H1 (cell line): ENCODE measurements at regions not wholly inside any gene's neighbourhood (a gene's known extent, or its start where the extent isn't known, plus 50 kb on each side); places are given as distances from the start of the nearest gene placed in this dataset.

Experiments
- CTCF ChIA-PET: fragments of 300-600 bp; sonication (Branson Sonifier 250); formaldehyde crosslinking; loops from one replicate; lab custom pipeline; 2021; ENCODE audit not compliant: partially characterized antibody; lab: Charles Lee
- POLR2A ChIA-PET: fragments of 300-600 bp; sonication (Branson Sonifier 250); formaldehyde crosslinking; loops from one replicate; lab custom pipeline; 2021; ENCODE audit warnings: inconsistent platforms; ENCODE audit not compliant: partially characterized antibody; lab: Charles Lee
- DNase-seq, 2 experiments: peaks; one replicate each; pipeline versions ENCODE4 v3.0.0 to v3.0.0-alpha.2; 2010 to 2022; ENCODE audit warnings: low spot score in 2 of 2, low read depth in 1 of 2, mixed read lengths in 1 of 2
- FAIRE-seq: peaks from 2 replicates; lab custom pipeline; 2011; peaks lifted over from hg19 to GRCh38; lab: Jason Lieb, UNC
- H2AFZ ChIP-seq: 2 replicates; pipeline ENCODE4 v1.8.1; 2012; ENCODE audit warnings: low read length, inconsistent platforms
- H2AK5ac ChIP-seq: 2 replicates; pipeline ENCODE4 v1.6.1; 2013; ENCODE audit warnings: low read depth, low read length
- H2BK120ac ChIP-seq: replicated peaks from 2 replicates; pipeline ENCODE3; 2013; ENCODE audit warnings: low read depth, low read length, inconsistent platforms
- H2BK12ac ChIP-seq: 2 replicates; pipeline ENCODE4 v1.6.1; 2013; ENCODE audit warnings: low read depth, low read length
- H2BK15ac ChIP-seq: 2 replicates; pipeline ENCODE4 v1.6.1; 2013; ENCODE audit warnings: low read length
- H2BK20ac ChIP-seq: 2 replicates; pipeline ENCODE4 v1.6.1; 2013; ENCODE audit warnings: low read length
- H2BK5ac ChIP-seq: 2 replicates; pipeline ENCODE4 v1.6.1; 2013; ENCODE audit warnings: low read depth, low read length
- H3K14ac ChIP-seq: 2 replicates; pipeline ENCODE4 v1.6.1; 2013; ENCODE audit warnings: inconsistent platforms; ENCODE audit not compliant: insufficient read length
- H3K18ac ChIP-seq: 2 replicates; pipeline ENCODE4 v1.6.1; 2013; ENCODE audit warnings: low read length; ENCODE audit errors: extremely low read depth
- H3K23ac ChIP-seq: 2 replicates; pipeline ENCODE4 v1.6.1; 2013; ENCODE audit warnings: inconsistent platforms; ENCODE audit not compliant: insufficient read length
- H3K23me2 ChIP-seq: 2 replicates; pipeline ENCODE4 v1.6.1; 2013; ENCODE audit warnings: low read depth, low read length
- H3K27ac ChIP-seq: 2 replicates; pipeline ENCODE4 v1.6.1; 2011; ENCODE audit warnings: low read depth, low read length, inconsistent platforms
- H3K27me3 ChIP-seq, 4 experiments: replicated peaks in 1 of 4; 1 replicate in 1 of 4; 2 replicates in 3 of 4; pipeline versions ENCODE4 v1.6.1 to v1.8.1; 2011 to 2013; ENCODE audit warnings: low read length in 3 of 4, mild to moderate bottlenecking in 3 of 4, inconsistent platforms in 2 of 4, mixed read lengths in 2 of 4, moderate library complexity in 1 of 4; ENCODE audit not compliant: control insufficient read depth in 3 of 4, insufficient read depth in 3 of 4; ENCODE audit errors: extremely low read depth in 1 of 4
- H3K36me3 ChIP-seq, 4 experiments: 2 replicates each; pipeline versions ENCODE4 v1.6.1 to v1.8.1; 2011 to 2013; ENCODE audit warnings: mild to moderate bottlenecking in 4 of 4, low read length in 3 of 4, moderate library complexity in 2 of 4, control low read depth in 1 of 4, inconsistent platforms in 1 of 4; ENCODE audit not compliant: insufficient read depth in 4 of 4, control insufficient read depth in 2 of 4
- H3K4ac ChIP-seq: replicated peaks from 2 replicates; pipeline ENCODE3; 2013; ENCODE audit warnings: low read length, low read depth, mixed read lengths, inconsistent platforms; ENCODE audit not compliant: insufficient read length
- H3K4me1 ChIP-seq, 4 experiments: replicated peaks in 1 of 4; 1 replicate in 1 of 4; 2 replicates in 3 of 4; pipeline versions ENCODE4 v1.6.1 to v1.8.1; 2011 to 2013; ENCODE audit warnings: low read length in 3 of 4, inconsistent platforms in 2 of 4, mixed read lengths in 1 of 4; ENCODE audit not compliant: insufficient read depth in 4 of 4, control insufficient read depth in 3 of 4
- H3K4me2 ChIP-seq, 2 experiments: 2 replicates each; pipeline versions ENCODE4 v1.6.1 to v1.8.1; 2011 to 2013; ENCODE audit warnings: low read depth in 2 of 2, low read length in 2 of 2, control low read depth in 1 of 2, inconsistent platforms in 1 of 2, mild to moderate bottlenecking in 1 of 2; ENCODE audit not compliant: insufficient read depth in 1 of 2
- H3K4me3 ChIP-seq, 4 experiments: fragments of 200-600, 300-600 bp in 1 of 4; sonication (generic), shearing (Covaris generic), sonication (Bioruptor Twin) in 1 of 4; 2 replicates each; pipeline versions ENCODE4 v1.5.1 to v1.8.1; 2011 to 2016; ENCODE audit warnings: low read length in 4 of 4, low read depth in 3 of 4, control low read depth in 2 of 4, inconsistent platforms in 2 of 4, mild to moderate bottlenecking in 2 of 4, mixed read lengths in 1 of 4, moderate library complexity in 1 of 4; ENCODE audit not compliant: insufficient read depth in 2 of 4; ENCODE audit errors: extremely low read depth in 1 of 4
- H3K56ac ChIP-seq: replicated peaks from 2 replicates; pipeline ENCODE3; 2013; ENCODE audit warnings: low read depth, mild to moderate bottlenecking, mixed read lengths, low read length, inconsistent platforms; ENCODE audit not compliant: insufficient read length
- H3K79me1 ChIP-seq: 2 replicates; pipeline ENCODE4 v1.6.1; 2013; ENCODE audit warnings: low read depth, low read length, control low read depth
- H3K79me2 ChIP-seq, 2 experiments: 2 replicates each; pipeline versions ENCODE4 v1.6.1 to v1.8.1; 2012 to 2013; ENCODE audit warnings: low read length in 2 of 2, mild to moderate bottlenecking in 2 of 2, inconsistent platforms in 1 of 2; ENCODE audit not compliant: insufficient read depth in 2 of 2, control insufficient read depth in 1 of 2
- H3K9ac ChIP-seq, 4 experiments: replicated peaks in 1 of 4; 1 replicate in 1 of 4; 2 replicates in 3 of 4; pipeline versions ENCODE4 v1.6.1 to v1.8.1; 2011 to 2013; ENCODE audit warnings: low read depth in 3 of 4, low read length in 3 of 4, control low read depth in 2 of 4, mild to moderate bottlenecking in 2 of 4, moderate library complexity in 2 of 4, inconsistent platforms in 1 of 4; ENCODE audit errors: extremely low read depth in 1 of 4
- H3K9me3 ChIP-seq, 2 experiments: 2 replicates each; pipeline versions ENCODE4 v1.6.1 to v1.8.1; 2012 to 2013; ENCODE audit warnings: mild to moderate bottlenecking in 2 of 2, moderate library complexity in 2 of 2, control low read depth in 1 of 2, inconsistent platforms in 1 of 2, low read depth in 1 of 2, low read length in 1 of 2, mixed read lengths in 1 of 2; ENCODE audit not compliant: insufficient read depth in 2 of 2
- H4K20me1 ChIP-seq, 2 experiments: replicated peaks in 1 of 2; 2 replicates each; pipeline versions ENCODE3 to v1.8.1; 2011 to 2013; ENCODE audit warnings: inconsistent platforms in 2 of 2, low read length in 2 of 2, mild to moderate bottlenecking in 1 of 2; ENCODE audit not compliant: insufficient read depth in 2 of 2, control insufficient read depth in 1 of 2
- H4K5ac ChIP-seq: 2 replicates; pipeline ENCODE4 v1.6.1; 2013; ENCODE audit warnings: low read length, low read depth, mixed read lengths, inconsistent platforms; ENCODE audit not compliant: insufficient read length
- H4K8ac ChIP-seq: 2 replicates; pipeline ENCODE4 v1.8.0; 2013; ENCODE audit warnings: mild to moderate bottlenecking, moderate library complexity, low read length, inconsistent platforms; ENCODE audit not compliant: insufficient read depth; ENCODE audit errors: extremely low read depth
- H4K91ac ChIP-seq: replicated peaks from 2 replicates; pipeline ENCODE3; 2013; ENCODE audit warnings: low read length, mixed read lengths, inconsistent platforms; ENCODE audit not compliant: insufficient read length
- BCL11A ChIP-seq, 2 experiments: IDR thresholded peaks; one replicate each; pipeline ENCODE4 v1.6.1; 2011; ENCODE audit warnings: low read depth in 2 of 2, low read length in 2 of 2, mild to moderate bottlenecking in 2 of 2
- CTBP2 ChIP-seq: IDR thresholded peaks from 2 replicates; pipeline ENCODE4 v1.7.0; 2011; ENCODE audit warnings: borderline replicate concordance, mild to moderate bottlenecking, moderate library complexity, mixed read lengths, low read length; ENCODE audit not compliant: insufficient read depth, insufficient read length
- GTF2F1 ChIP-seq: IDR thresholded peaks from 2 replicates; pipeline ENCODE4 v1.6.1; 2012; ENCODE audit warnings: low read depth, low read length, improper control_type of control experiment, borderline replicate concordance
- HDAC2 ChIP-seq, 2 experiments: fragments of 300-600 bp in 1 of 2; sonication (generic) in 1 of 2; IDR thresholded peaks; 2 replicates each; pipeline ENCODE4 v1.6.1; 2011 to 2012; ENCODE audit warnings: low read depth in 2 of 2, low read length in 2 of 2, mild to moderate bottlenecking in 2 of 2, moderate library complexity in 2 of 2, borderline replicate concordance in 1 of 2, inconsistent platforms in 1 of 2
- JUN ChIP-seq: IDR thresholded peaks from 2 replicates; pipeline ENCODE4 v1.6.1; 2011; ENCODE audit warnings: low read depth, mild to moderate bottlenecking, improper control_type of control experiment, low read length
- JUND ChIP-seq: IDR thresholded peaks from 2 replicates; pipeline ENCODE4 v1.6.1; 2011; ENCODE audit warnings: mild to moderate bottlenecking, improper control_type of control experiment, low read length
- POLR2A ChIP-seq, 2 experiments: IDR thresholded peaks; 1 replicate in 1 of 2; 2 replicates in 1 of 2; pipeline ENCODE4 v1.6.1; 2011; ENCODE audit warnings: low read depth in 2 of 2, low read length in 2 of 2, mild to moderate bottlenecking in 2 of 2; ENCODE audit errors: control extremely low read depth in 1 of 2
- RFX5 ChIP-seq: IDR thresholded peaks from 2 replicates; pipeline ENCODE4 v1.6.1; 2011; ENCODE audit warnings: low read depth, low read length, improper control_type of control experiment, borderline replicate concordance
- RNF2 ChIP-seq: fragments of 200-900, 300-1000 bp; sonication (generic); IDR thresholded peaks from 2 replicates; pipeline ENCODE4 v1.7.1; 2016; ENCODE audit warnings: borderline replicate concordance, low read depth, mild to moderate bottlenecking, antibody characterized with exemption, low read length; ENCODE audit not compliant: poor library complexity, severe bottlenecking; ENCODE audit errors: missing control alignments
- RXRA ChIP-seq: IDR thresholded peaks from 2 replicates; pipeline ENCODE4 v1.6.1; 2011; ENCODE audit warnings: low read depth, mild to moderate bottlenecking, low read length, moderate library complexity; ENCODE audit not compliant: insufficient read depth
- TEAD4 ChIP-seq: IDR thresholded peaks from 2 replicates; pipeline ENCODE4 v1.6.1; 2012; ENCODE audit warnings: low read depth, low read length, inconsistent platforms, mixed read lengths
- WGBS, 2 experiments: shearing (Covaris generic) in 1 of 2; methylation state at CpG; one replicate each; pipeline versions ENCODE4 v1.1.6 to v1.1.7; 2013 to 2015; ENCODE audit warnings: low lambda C conversion rate in 2 of 2, mixed read lengths in 2 of 2, inconsistent platforms in 1 of 2, low coverage in 1 of 2, missing lambda C conversion rate in 1 of 2; ENCODE audit not compliant: insufficient replicate concordance in 2 of 2, insufficient coverage in 1 of 2, insufficient read length in 1 of 2; ENCODE audit errors: extremely low coverage in 1 of 2, missing lambda C conversion rate in 1 of 2; 5-methylcytosine and 5-hydroxymethylcytosine counted together
- TF ChIP-seq, protein P1 (sequence below): IDR thresholded peaks from 2 replicates; pipeline ENCODE4 v1.6.1; 2011; ENCODE audit warnings: low read depth, mild to moderate bottlenecking, low read length; ENCODE audit not compliant: insufficient read depth
- TF ChIP-seq, protein P2 (sequence below): IDR thresholded peaks from 2 replicates; pipeline ENCODE4 v1.6.1; 2012; ENCODE audit warnings: inconsistent platforms

DNA sequence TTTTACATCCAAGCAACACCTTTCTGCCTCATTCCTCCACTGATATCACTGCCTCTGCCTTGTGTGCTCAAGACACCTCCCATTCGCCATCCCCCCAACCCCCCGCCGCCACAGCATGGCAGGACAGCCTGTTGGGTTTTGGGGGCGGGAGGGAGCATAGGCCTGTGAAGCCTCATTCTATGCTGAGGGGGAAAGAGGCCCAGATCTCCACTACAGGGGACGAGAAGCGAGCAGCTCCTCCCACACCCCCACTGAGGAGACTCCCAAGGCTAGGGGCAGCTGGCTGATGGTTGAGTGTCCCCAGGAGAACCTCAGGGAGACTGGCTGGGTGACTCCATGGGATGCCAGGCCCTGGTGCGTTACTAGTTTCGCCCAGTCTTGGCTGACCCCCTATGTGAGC, 214.3 kb upstream of the SIX2 start:
- 77% methylated on average over 7 of the region's 8 CpGs; no CpG with 5 or more reads in 1 of the 2 experiments for WGBS, 2 experiments
- FAIRE-seq = no peak
- TF ChIP-seq RFX5 = no peak
- TF ChIP-seq, protein P1, sequence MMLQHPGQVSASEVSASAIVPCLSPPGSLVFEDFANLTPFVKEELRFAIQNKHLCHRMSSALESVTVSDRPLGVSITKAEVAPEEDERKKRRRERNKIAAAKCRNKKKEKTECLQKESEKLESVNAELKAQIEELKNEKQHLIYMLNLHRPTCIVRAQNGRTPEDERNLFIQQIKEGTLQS = no peak
- TF ChIP-seq TEAD4 = no peak
- no peak for TF ChIP-seq JUND
- TF ChIP-seq RXRA = no peak
- TF ChIP-seq HDAC2 (IDR thresholded peaks at IDR 0.05; ENCODE audit: borderline replicate concordance in 1 of 2, low read depth in 2 of 2, low read length in 2 of 2) = no peak
- TF ChIP-seq BCL11A (IDR thresholded peaks at IDR 0.05; ENCODE audit: low read depth in 2 of 2, low read length in 2 of 2) = no peak
- no peak for TF ChIP-seq RNF2
- no peak for TF ChIP-seq GTF2F1
- no peak for TF ChIP-seq CTBP2
- TF ChIP-seq POLR2A (IDR thresholded peaks at IDR 0.05; ENCODE audit: control extremely low read depth in 1 of 2, low read depth in 2 of 2, low read length in 2 of 2) = no peak
- TF ChIP-seq, protein P2, sequence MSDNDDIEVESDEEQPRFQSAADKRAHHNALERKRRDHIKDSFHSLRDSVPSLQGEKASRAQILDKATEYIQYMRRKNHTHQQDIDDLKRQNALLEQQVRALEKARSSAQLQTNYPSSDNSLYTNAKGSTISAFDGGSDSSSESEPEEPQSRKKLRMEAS = no peak
- no peak for TF ChIP-seq JUN

More for the DNA sequence above, 214.3 kb upstream of the SIX2 start:
- H3K18ac ChIP-seq = no peak overlapping the region
- H3K4me3 ChIP-seq = no peak overlapping the region
- ChIA-PET CTCF (no interaction called here), POLR2A (no interaction called here)
- H4K8ac ChIP-seq = no peak overlapping the region
- H3K27me3 ChIP-seq = no peaks in the 10 kb centered on the region
- H3K79me2 ChIP-seq = no peaks in the 10 kb centered on the region
- H3K9me3 ChIP-seq = no peaks in the 10 kb centered on the region
- H3K4ac ChIP-seq = no peak overlapping the region
- H2BK15ac ChIP-seq = no peak overlapping the region
- no peak overlapping the region for H4K91ac ChIP-seq
- H3K23me2 ChIP-seq = no peaks in the 10 kb centered on the region; the same call in 1 of the 2 replicates
- no peak overlapping the region for H2BK20ac ChIP-seq
- no peak overlapping the region for H3K14ac ChIP-seq
- H3K79me1 ChIP-seq = no peaks in the 10 kb centered on the region
- no peak overlapping the region for H2BK12ac ChIP-seq
- no peak for DNase-seq
- no peak overlapping the region for H3K23ac ChIP-seq
- H2BK120ac ChIP-seq = no peak overlapping the region
- H3K4me2 ChIP-seq = no peak overlapping the region
- peaks cover 0 to 10% (median 5%) of the 10 kb centered on the region in 4 experiments; a peak in 6 of 7 replicates for H3K4me1 ChIP-seq
- no peaks in the 10 kb centered on the region for H4K20me1 ChIP-seq
- H2BK5ac ChIP-seq = no peak overlapping the region
- no peak overlapping the region for H4K5ac ChIP-seq
- H2AFZ ChIP-seq = 0 out of 2 replicates have a peak overlapping the region, but pooled peaks have one; percentile 39
- no peak overlapping the region for H3K56ac ChIP-seq
- no peak overlapping the region for H3K27ac ChIP-seq
- no peak overlapping the region for H3K9ac ChIP-seq
- H2AK5ac ChIP-seq = no peak overlapping the region
- no peaks in the 10 kb centered on the region for H3K36me3 ChIP-seq
